GM12878 (cell line): ENCODE measurements at regions not wholly inside any gene's neighbourhood (a gene's known extent, or its start where the extent isn't known, plus 50 kb on each side); places are given as distances from the start of the nearest gene placed in this dataset.

ENCODE experiments used
- ATAC-seq: fragments of 200-7000 bp; cut with Tn5 transposase; 3 replicates; pipeline ENCODE4 v1.9.1; 2020; ENCODE audit warnings: mild to moderate bottlenecking, moderate library complexity
- BruUV-seq: library from RNA; stranded (reverse); fragments of 400-500 nt; replicated peaks from 2 replicates; lab custom pipeline; 2021; lab: Mats Ljungman, UMichigan
- CTCF ChIA-PET: fragments of 300-600 bp; sonication (Branson Sonifier 250); formaldehyde crosslinking; extraction: SDS; loops from one replicate; lab custom pipeline; 2021; ENCODE audit warnings: inconsistent platforms; lab: Yijun Ruan, JAX
- POLR2A ChIA-PET: fragments of 350-600 bp; formaldehyde crosslinking; extraction: SDS; loops from one replicate; lab custom pipeline; 2021; ENCODE audit warnings: inconsistent platforms; lab: Charles Lee
- RAD21 ChIA-PET: fragments of 300-600 bp; sonication (Branson Sonifier 250); formaldehyde crosslinking; loops from one replicate; lab custom pipeline; 2023; ENCODE audit warnings: antibody characterized with exemption; ENCODE audit not compliant: unreplicated experiment; lab: Charles Lee
- SMC1A ChIA-PET: fragments of 300-600 bp; sonication (Branson Sonifier 250); formaldehyde crosslinking; loops from one replicate; lab custom pipeline; 2023; ENCODE audit not compliant: unreplicated experiment, uncharacterized antibody; lab: Charles Lee
- DNase-seq: peaks from one replicate; pipeline ENCODE4 v3.0.0-alpha.2; 2011; ENCODE audit warnings: low read depth, low spot score
- FAIRE-seq: peaks from 3 replicates; lab custom pipeline; 2011; peaks lifted over from hg19 to GRCh38; lab: Jason Lieb, UNC
- H2AFZ ChIP-seq: 2 replicates; pipeline ENCODE4 v1.6.0; 2011; ENCODE audit warnings: low read depth, low read length, control low read depth; ENCODE audit not compliant: control insufficient read depth
- H3K27ac ChIP-seq: 2 replicates; pipeline ENCODE4 v1.5.1; 2011; ENCODE audit warnings: control low read depth; ENCODE audit not compliant: control insufficient read depth, insufficient read depth
- H3K27me3 ChIP-seq, 2 experiments: replicated peaks in 1 of 2; 2 replicates each; pipeline versions ENCODE4 v1.6.0 to v1.6.1; 2011; ENCODE audit warnings: low read length in 1 of 2; ENCODE audit not compliant: control insufficient read depth in 2 of 2, insufficient read depth in 2 of 2
- H3K36me3 ChIP-seq, 2 experiments: 2 replicates each; pipeline ENCODE4 v1.5.1; 2011; ENCODE audit warnings: low read length in 1 of 2; ENCODE audit not compliant: control insufficient read depth in 2 of 2, insufficient read depth in 2 of 2
- H3K4me1 ChIP-seq: 2 replicates; pipeline ENCODE4 v1.6.1; 2011; ENCODE audit warnings: mild to moderate bottlenecking, low read length, moderate library complexity, mixed read lengths; ENCODE audit not compliant: control insufficient read depth, insufficient read depth
- H3K4me2 ChIP-seq: 2 replicates; pipeline ENCODE4 v1.6.0; 2011; ENCODE audit warnings: control low read depth; ENCODE audit not compliant: control insufficient read depth, insufficient read depth
- H3K4me3 ChIP-seq: fragments of 200-600 bp; sonication (generic); 2 replicates; pipeline ENCODE4 v1.5.1; 2016
- H3K79me2 ChIP-seq: 2 replicates; pipeline ENCODE4 v1.6.0; 2011; ENCODE audit warnings: low read length; ENCODE audit not compliant: control insufficient read depth, insufficient read depth
- H3K9ac ChIP-seq: 2 replicates; pipeline ENCODE4 v1.8.0; 2011; ENCODE audit warnings: low read length, control low read depth, mixed read lengths; ENCODE audit not compliant: control insufficient read depth, insufficient read depth
- H3K9me3 ChIP-seq: replicated peaks from 3 replicates; pipeline ENCODE4 v1.5.1; 2011; ENCODE audit warnings: mild to moderate bottlenecking, low read length; ENCODE audit not compliant: control insufficient read depth, insufficient read depth
- H4K20me1 ChIP-seq: 2 replicates; pipeline ENCODE4 v1.6.0; 2011; ENCODE audit not compliant: control insufficient read depth, insufficient read depth
- BACH1 ChIP-seq: fragments of 450-650 bp; IDR thresholded peaks from 2 replicates; pipeline ENCODE4 v1.6.1; 2017; ENCODE audit warnings: mild to moderate bottlenecking, borderline replicate concordance
- BRCA1 ChIP-seq: IDR thresholded peaks from 2 replicates; pipeline ENCODE4 v1.6.1; 2011; ENCODE audit warnings: low read depth, low read length, improper control_type of control experiment
- CREM ChIP-seq: IDR thresholded peaks from 2 replicates; pipeline ENCODE4 v1.6.1; 2014; ENCODE audit warnings: antibody characterized with exemption, low read depth
- ESRRA ChIP-seq: IDR thresholded peaks from 2 replicates; pipeline ENCODE4 v1.6.1; 2012; ENCODE audit warnings: mild to moderate bottlenecking, low read length, improper control_type of control experiment
- GATAD2B ChIP-seq: fragments of 450-650 bp; conservative IDR thresholded peaks from 2 replicates; pipeline ENCODE4 v1.6.1; 2017; ENCODE audit warnings: low read depth, mild to moderate bottlenecking, moderate library complexity
- IRF4 ChIP-seq: IDR thresholded peaks from 2 replicates; pipeline ENCODE4 v1.6.1; 2011; ENCODE audit warnings: low read depth, low read length
- MTA2 ChIP-seq: fragments of 450-650 bp; IDR thresholded peaks from 2 replicates; pipeline ENCODE4 v1.6.1; 2016; ENCODE audit warnings: low read depth, mild to moderate bottlenecking, moderate library complexity
- MYB ChIP-seq: fragments of 150-350 bp; IDR thresholded peaks from 2 replicates; pipeline ENCODE4 v1.6.1; 2014; ENCODE audit warnings: mild to moderate bottlenecking, low read depth, low read length, borderline replicate concordance
- NFYA ChIP-seq: IDR thresholded peaks from 2 replicates; pipeline ENCODE4 v1.6.1; 2011; ENCODE audit warnings: low read depth, mild to moderate bottlenecking, low read length, improper control_type of control experiment, borderline replicate concordance
- NFYB ChIP-seq: IDR thresholded peaks from 2 replicates; pipeline ENCODE4 v1.6.1; 2011; ENCODE audit warnings: low read depth, mild to moderate bottlenecking, low read length, improper control_type of control experiment, moderate library complexity; ENCODE audit not compliant: insufficient read depth
- PAX8 ChIP-seq: fragments of 450-650 bp; IDR thresholded peaks from 2 replicates; pipeline ENCODE4 v1.6.1; 2017; ENCODE audit warnings: mild to moderate bottlenecking, moderate library complexity
- POLR2AphosphoS5 ChIP-seq: IDR thresholded peaks from 2 replicates; pipeline ENCODE4 v1.6.1; 2011; ENCODE audit warnings: mild to moderate bottlenecking, low read length, inconsistent platforms
- RB1 ChIP-seq: fragments of 450-650 bp; formaldehyde crosslinking; IDR thresholded peaks from 2 replicates; pipeline ENCODE4 v1.6.1; 2017; ENCODE audit warnings: mild to moderate bottlenecking, borderline replicate concordance
- SPI1 ChIP-seq: IDR thresholded peaks from 2 replicates; pipeline ENCODE4 v1.6.1; 2011; ENCODE audit warnings: low read depth, mild to moderate bottlenecking, low read length, moderate library complexity, borderline replicate concordance; ENCODE audit not compliant: insufficient read depth
- SUPT20H ChIP-seq: IDR thresholded peaks from 2 replicates; pipeline ENCODE4 v1.6.1; 2011; ENCODE audit warnings: low read depth, mild to moderate bottlenecking, low read length, moderate library complexity, borderline replicate concordance; ENCODE audit not compliant: control insufficient read depth
- TCF12 ChIP-seq: IDR thresholded peaks from 2 replicates; pipeline ENCODE4 v1.6.1; 2011; ENCODE audit warnings: low read depth, mild to moderate bottlenecking, low read length
- ZNF622 ChIP-seq: fragments of 450-650 bp; IDR thresholded peaks from 2 replicates; pipeline ENCODE4 v1.6.1; 2017; ENCODE audit warnings: mild to moderate bottlenecking, inconsistent platforms
- WGBS: methylation state at CpG from one replicate; pipeline ENCODE4 v1.1.6; 2016; ENCODE audit warnings: low lambda C conversion rate; ENCODE audit not compliant: insufficient replicate concordance, insufficient coverage; ENCODE audit errors: missing lambda C conversion rate; 5-methylcytosine and 5-hydroxymethylcytosine counted together
- in situ Hi-C: fragments of 300-500 bp; cut with MboI; formaldehyde crosslinking; loops from 9 replicates; pipeline ENCODE4 v1.14.3; 2018; ENCODE audit warnings: mixed read lengths
- intact Hi-C: fragments of 100-400 bp; cut with micrococcal nuclease; formaldehyde crosslinking; loops from one replicate; pipeline ENCODE4 v1.14.2; 2022; ENCODE audit not compliant: unreplicated experiment

DNA sequence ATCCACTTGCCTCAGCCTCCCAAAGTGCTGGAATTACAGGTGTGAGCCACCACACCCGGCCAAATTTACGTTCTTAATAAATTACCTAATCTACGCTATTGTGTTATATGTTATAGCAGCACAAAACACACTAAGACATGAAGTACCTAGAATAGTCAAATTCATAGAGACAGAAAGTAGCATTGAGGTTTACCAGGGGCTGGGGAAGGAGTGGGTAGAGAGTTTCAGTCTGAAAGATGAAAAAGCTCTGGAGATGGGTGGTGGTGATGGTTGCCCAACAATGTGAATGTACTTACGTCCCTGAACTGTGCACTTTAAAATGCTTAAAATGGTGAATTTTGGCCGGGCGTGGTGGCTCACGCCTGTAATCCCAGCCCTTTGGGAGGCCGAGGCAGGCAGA lies 65.7 kb upstream of the NUP50 start:
- Histone ChIP-seq H3K79me2 (no peaks in the 10 kb centered on the region), H3K4me2 (no peak overlapping the region), H4K20me1 (no peaks in the 10 kb centered on the region), H2AFZ (no peak overlapping the region), H3K4me3 (no peak overlapping the region), H3K4me1 (no peaks in the 10 kb centered on the region), H3K27ac (no peak overlapping the region), H3K27me3 (no peaks in the 10 kb centered on the region; a peak in 2 of 4 replicates), H3K9ac (no peak overlapping the region), H3K36me3 (no peaks in the 10 kb centered on the region), H3K9me3 (no peaks in the 10 kb centered on the region; the same call in 2 of the 3 replicates)
- WGBS, result 41% methylated on average over 8 of the region's 8 CpGs
- no TSS peak for BruUV-seq
- DNase-seq, result no peak
- ChIA-PET RAD21 (no interaction called here), POLR2A (no interaction called here), SMC1A (interaction anchor here (1.5 kb wide), 1 partner anchor 281 kb away, joined by 4 read pairs; no protein-coding TSS in a partner anchor), CTCF (interaction anchor here (1.1 kb wide), 1 partner anchor 169 kb away, joined by 3 read pairs; no protein-coding TSS in a partner anchor)
- intact Hi-C loops (loop anchor here (5.0 kb wide), 1 partner anchor 121 kb away; no protein-coding TSS in a partner anchor), in situ Hi-C loops (loop anchor here (5.0 kb wide), 1 partner anchor 276 kb away; no protein-coding TSS in a partner anchor)
- ATAC-seq, result no peak
- no peak for TF ChIP-seq SPI1
- TF ChIP-seq CREM, result no peak
- no peak for TF ChIP-seq ZNF622
- TF ChIP-seq RB1, result no peak
- no peak for TF ChIP-seq BACH1
- TF ChIP-seq ESRRA, result no peak
- no peak for TF ChIP-seq POLR2AphosphoS5
- FAIRE-seq, result no peak

DNA sequence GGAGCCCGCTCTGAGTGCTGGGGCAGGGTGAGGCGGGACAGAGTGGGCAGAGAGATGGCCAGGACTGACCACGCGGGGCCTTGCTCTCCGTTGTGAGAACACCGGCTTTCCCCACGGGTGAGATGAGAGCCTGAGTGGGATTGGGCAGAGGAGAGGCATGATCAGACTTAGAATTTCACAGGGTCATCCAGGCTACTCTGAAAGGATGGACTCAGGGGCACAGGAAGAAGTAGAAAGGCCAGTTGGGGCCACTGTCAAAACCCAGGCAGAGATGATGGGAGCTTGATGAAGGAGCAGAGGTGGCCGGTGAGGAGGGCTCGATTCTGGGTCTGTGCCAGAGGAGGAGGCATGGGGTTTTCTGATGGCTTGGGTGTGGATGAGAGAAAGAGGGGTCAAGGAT lies 63.8 kb upstream of the NUP50 start:
- 59% methylated on average over 8 of the region's 9 CpGs for WGBS
- POLR2A ChIA-PET, result no interaction called here
- Histone ChIP-seq H3K27me3 (no peaks in the 10 kb centered on the region; a peak in 1 of 4 replicates), H3K9ac (no peak overlapping the region), H3K9me3 (no peaks in the 10 kb centered on the region), H2AFZ (no peak overlapping the region), H3K4me2 (no peak overlapping the region), H3K4me1 (no peaks in the 10 kb centered on the region), H4K20me1 (no peaks in the 10 kb centered on the region), H3K27ac (no peak overlapping the region), H3K79me2 (no peaks in the 10 kb centered on the region), H3K4me3 (no peak overlapping the region), H3K36me3 (no peaks in the 10 kb centered on the region)
- intact Hi-C loops (loop anchor here (5.0 kb wide), 1 partner anchor 123 kb away; no protein-coding TSS in a partner anchor), in situ Hi-C loops (loop anchor here (5.0 kb wide), 1 partner anchor 278 kb away; no protein-coding TSS in a partner anchor)
- FAIRE-seq (no peak), ATAC-seq (no peak), DNase-seq (no peak)
- BruUV-seq, result no TSS peak
- RAD21 ChIA-PET, result interaction anchor here (0.7 kb wide), 1 partner anchor 184 kb away, joined by 4 read pairs; no protein-coding TSS in a partner anchor
- TF ChIP-seq IRF4 (no peak), ESRRA (no peak), SUPT20H (no peak), NFYA (no peak), BRCA1 (no peak), MYB (no peak), NFYB (no peak), TCF12 (no peak), MTA2 (no peak), GATAD2B (no peak), PAX8 (no peak), BACH1 (no peak)
- CTCF ChIA-PET, result interaction anchor here (1.5 kb wide), 1 partner anchor 164 kb away, joined by 7 read pairs; no protein-coding TSS in a partner anchor
- SMC1A ChIA-PET, result interaction anchor here (1.1 kb wide), 1 partner anchor 20 kb away, joined by 5 read pairs; no protein-coding TSS in a partner anchor
